ENCODE measurements at regions not wholly inside any gene's neighbourhood (a gene's known extent, or its start where the extent isn't known, plus 50 kb on each side); places are given as distances from the start of the nearest gene placed in this dataset.
"Not testable (repeated sequence)": the region's sequence is repeated elsewhere in the genome, so short reads cannot be mapped to it uniquely, and the experiment has no call there.

DNA sequence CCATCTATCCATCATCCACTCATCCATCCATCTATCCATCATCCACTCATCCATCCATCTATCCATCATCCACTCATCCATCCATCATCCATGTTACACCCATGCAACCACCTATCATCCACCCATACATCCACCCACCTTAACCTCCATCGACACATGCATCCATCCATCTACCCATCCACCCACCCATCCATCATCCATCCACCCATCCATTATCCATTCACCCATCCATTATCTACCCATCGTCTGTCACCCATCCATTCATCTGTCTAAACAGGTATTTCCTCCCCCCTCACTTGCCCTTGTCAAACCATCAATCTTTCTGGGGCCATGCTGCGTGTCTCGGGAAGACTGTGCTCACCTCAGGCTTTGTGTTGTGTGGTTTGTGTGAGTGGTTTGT lies 78.6 kb upstream of the LRPAP1 start:
- TF ChIP-seq, protein P1, sequence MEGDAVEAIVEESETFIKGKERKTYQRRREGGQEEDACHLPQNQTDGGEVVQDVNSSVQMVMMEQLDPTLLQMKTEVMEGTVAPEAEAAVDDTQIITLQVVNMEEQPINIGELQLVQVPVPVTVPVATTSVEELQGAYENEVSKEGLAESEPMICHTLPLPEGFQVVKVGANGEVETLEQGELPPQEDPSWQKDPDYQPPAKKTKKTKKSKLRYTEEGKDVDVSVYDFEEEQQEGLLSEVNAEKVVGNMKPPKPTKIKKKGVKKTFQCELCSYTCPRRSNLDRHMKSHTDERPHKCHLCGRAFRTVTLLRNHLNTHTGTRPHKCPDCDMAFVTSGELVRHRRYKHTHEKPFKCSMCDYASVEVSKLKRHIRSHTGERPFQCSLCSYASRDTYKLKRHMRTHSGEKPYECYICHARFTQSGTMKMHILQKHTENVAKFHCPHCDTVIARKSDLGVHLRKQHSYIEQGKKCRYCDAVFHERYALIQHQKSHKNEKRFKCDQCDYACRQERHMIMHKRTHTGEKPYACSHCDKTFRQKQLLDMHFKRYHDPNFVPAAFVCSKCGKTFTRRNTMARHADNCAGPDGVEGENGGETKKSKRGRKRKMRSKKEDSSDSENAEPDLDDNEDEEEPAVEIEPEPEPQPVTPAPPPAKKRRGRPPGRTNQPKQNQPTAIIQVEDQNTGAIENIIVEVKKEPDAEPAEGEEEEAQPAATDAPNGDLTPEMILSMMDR (IDR thresholded peaks at IDR 0.05), result not testable (repeated sequence)
- not testable (repeated sequence) for TF ChIP-seq EP300 (IDR thresholded peaks at IDR 0.05)

All from gastroesophageal sphincter (tissue), 3 donors.